ENCODE measurements at regions not wholly inside any gene's neighbourhood (a gene's known extent, or its start where the extent isn't known, plus 50 kb on each side); places are given as distances from the start of the nearest gene placed in this dataset.
"Not testable (repeated sequence)": the region's sequence is repeated elsewhere in the genome, so short reads cannot be mapped to it uniquely, and the experiment has no call there.

DNA sequence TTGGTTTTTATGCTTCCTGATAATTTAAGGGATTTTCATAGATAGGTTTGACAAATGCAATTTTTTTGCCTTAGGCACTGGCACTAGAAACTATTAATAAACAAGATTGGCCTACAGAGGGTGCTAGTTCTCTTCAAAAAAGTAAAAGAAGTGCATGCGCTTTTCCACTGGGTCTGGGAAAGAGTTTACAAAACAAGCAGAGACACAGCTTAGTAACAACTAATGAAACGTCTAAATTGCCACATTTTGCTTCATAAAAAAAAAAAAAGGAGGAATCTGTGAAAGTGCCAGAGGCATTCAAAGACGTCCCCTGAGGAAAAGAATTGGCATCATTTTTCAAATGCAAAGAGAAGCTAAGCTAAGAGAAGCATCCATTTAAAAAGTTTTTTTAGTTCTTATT, 58.3 kb upstream of the EEA1 start:
- DNase-seq (ENCODE audit: low read depth, low spot score): peak; percentile 82

DNA sequence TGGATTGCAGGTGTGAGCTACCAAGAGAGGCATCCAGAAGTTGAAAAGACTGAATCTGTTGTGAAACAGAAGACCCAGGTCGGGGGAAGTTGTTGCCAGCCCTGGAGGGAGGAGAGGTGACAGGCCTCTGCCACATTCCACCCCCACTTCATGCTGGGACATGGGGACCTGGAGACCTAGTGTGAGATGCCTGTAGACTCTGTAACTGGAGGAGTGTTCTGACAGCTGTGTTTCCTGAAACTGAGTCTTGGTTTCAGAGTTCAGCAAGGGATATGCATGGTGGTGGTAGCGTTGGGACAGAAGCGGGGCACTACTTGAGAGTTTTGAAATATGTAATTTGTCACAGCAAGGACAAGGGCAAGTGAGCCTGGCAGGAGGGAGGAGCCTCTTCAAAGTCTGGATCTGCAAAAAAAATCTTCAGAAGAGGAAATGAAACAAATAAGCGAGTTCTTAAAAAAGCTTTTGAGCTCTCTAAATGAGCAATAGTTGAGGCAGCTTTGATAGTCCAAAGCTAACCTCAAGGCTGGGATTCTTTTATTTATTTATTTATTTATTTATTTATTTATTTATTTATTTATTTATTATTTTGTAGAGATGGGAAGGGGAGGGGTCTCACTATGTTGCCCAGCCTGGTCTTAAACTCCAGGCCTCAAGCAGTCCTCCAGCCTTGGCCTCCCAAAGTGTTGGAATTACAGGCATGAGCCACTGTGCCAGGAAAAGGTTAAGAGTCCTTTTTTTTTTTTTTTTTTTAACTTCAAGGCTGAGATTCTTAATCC, 58.9 kb upstream of the EEA1 start:
- no peak for DNase-seq (ENCODE audit: low read depth, low spot score)

DNA sequence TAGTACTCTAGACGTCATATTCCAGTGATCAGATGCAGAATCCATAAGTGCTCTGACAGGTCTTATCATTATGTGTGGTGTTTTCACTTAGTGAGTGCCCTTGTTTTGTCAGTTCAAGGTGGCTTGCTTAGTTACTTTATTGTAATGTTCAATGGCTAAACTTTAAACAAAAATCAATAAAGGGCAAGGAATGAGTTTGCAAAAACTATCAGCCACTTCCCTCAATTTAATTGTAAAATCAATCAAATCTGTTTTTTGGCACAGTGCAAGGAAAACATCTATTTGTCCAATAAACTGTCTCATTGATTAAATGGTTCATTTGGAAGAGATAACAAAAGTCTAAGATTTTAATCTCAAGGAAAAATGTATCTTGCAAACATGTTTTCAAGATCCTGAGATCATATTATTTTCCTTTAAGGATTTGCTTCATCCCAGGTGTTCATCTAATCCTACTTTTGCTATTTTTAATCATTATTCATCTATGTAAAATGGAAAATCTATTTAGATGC, 59.6 kb upstream of the EEA1 start:
- DNase-seq (ENCODE audit: low read depth, low spot score): no peak

DNA sequence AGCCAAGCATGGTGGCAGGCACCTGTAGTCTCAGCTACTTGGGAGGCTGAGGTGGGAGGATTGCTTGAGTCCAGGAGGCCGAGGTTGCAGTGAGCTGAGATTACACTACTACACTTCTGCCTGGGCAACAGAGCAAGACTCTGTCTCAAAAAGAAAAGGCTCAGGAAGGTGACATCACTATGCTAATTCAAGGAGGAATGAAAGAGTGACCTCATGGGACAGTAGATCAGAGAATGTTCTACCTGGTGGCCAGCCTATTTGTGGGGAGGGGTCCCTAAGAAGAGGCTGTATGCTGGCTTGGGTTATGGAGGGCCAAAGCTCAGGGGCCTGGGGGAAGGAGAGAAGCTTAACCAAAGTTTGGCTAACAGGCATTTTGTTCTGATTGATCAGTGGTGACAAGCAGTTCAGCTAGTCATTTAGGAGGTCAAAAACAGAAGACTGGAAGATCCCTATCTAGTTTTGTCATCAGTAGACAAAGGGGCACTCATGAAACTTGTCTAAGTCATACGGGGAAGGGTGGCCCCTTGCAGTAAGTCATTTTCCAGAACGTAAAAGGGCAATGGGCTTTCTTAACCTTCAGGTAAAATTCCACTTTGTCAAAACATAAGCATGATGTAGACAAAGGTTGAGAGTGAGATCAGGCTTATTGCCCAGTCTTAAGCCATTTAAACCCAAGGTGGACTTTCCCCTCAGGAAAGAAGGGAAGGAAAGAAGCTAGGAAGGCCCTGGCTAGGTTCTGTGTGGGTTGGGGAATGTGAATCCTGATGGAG, 60.8 kb upstream of the EEA1 start:
- no peak for DNase-seq (ENCODE audit: low read depth, low spot score)

DNA sequence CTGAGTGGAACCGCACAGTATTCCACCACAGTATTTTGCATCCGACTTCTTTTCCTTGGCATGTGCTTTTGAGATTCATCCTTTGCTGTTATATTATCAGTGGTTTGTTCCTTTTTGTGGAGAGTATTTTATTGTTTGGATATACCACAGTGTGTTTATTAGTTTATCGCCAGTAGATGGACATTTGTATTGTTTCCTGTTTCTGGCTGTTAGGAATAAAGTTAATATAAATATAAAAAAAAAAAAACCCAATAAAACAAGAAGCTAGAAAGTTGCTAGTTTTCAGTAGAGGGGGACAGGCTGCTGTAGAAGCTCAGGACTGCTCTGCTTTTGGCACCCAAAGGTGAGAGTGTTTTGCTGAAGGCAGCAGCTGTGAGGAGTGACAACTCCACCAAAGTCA, 62.0 kb upstream of the EEA1 start:
- DNase-seq (ENCODE audit: low read depth, low spot score): no peak

DNA sequence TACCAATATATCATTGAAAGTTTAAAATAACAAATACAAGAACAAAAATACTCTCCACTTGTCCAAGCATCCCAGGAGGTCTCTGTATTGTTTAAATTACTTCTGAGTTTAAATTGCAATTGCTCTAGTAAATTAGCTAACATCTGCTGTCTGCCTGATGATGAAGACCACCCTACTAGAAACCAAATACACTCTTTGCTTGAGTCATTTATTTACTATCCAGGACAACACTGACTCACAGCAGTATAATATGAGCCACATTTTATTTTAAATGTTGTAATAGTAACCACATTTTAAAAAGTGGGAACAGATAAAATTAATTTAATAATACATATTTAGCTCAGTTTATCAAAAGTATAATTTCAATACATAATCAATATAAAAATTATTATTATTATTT, 62.9 kb upstream of the EEA1 start:
- DNase-seq (ENCODE audit: low read depth, low spot score): no peak

DNA sequence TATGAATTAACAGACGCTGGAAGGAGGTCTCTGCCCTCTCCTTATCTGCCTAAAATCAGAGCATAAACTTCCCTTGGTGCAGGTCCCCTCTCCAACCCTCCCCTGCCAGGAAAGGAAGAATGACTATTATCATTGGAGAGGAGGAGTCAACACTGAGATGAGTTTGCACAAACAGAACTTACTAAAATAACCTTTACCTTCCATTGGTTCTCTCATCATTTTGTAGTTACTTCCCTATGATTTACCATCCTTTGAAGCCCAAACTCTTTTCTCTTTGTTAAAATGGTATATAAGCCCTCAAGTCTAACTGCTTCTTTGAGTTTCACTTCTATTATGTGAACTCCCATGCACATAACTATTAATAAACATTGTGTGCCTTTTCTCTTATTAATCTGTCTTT, 64.2 kb upstream of the EEA1 start:
- DNase-seq (ENCODE audit: low read depth, low spot score): no peak

DNA sequence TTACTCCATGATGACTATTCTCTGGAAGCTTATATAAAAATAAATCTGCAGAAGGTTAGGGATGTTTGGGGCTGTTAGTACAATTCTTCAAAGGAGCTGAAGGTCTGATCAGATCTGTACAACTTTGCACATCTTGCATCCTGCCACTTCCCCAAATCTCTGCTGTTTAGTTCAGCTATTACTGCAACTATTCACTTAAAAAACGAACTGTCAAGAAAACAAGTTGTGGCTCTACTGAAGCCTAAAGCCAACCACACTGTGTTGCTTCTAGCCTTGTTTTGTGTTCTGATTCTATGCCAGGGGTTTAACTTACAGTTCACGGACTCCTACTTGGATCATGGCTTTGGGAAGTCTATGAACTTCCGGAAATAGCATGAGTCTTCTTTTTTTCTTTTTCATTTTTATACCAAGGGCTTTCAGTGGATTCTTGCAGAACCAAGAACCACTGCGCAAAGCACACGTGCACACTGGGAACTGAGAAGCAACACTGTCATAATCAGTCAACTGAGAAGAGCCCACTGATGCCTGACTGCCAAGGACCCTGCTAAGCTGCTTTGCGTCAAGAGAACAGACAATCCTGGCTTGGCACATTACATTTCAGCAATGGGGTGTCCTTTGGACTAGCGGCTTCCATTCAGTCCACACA, 66.3 kb upstream of the EEA1 start:
- no peak for DNase-seq (ENCODE audit: low read depth, low spot score)

DNA sequence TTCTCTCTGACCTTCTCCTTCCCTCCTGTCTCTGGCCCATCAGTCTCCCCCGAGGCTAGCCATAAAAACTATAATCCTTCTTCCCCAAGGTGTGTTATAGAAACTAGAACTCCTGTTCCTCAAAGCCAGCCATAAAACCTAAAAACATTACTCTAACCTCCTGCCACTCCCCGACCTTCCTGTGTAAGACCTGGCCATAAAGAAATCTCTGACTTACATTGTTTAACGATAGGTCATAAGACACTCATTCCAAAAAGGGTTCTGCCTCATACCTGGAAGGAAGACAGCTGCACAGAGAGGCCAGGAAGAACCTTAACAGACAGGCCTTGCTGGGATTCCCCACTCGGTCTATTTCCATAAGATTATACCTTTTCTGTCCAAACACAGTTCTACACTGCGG, 70.9 kb upstream of the EEA1 start:
- DNase-seq (ENCODE audit: low read depth, low spot score): no peak

DNA sequence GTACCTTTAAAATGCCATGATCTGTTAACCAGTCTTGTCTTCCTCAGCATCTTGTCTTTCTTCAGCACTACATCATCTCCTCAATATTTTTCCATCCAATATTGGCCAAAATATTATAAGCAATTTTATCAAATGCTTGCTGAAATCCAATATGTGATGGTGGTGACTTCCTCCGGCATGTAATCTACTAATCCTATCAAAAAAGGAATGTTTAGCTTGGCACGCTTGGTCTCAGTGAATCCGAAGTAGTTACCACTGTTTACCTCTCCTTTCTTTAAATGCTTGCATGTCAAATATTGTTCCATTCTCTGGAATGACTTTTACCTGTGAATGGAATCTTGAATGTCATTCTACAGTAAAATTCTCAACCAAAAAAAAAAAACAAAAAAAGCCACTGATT, 72.3 kb upstream of the EEA1 start:
- DNase-seq (ENCODE audit: low read depth, low spot score): peak; percentile 15

DNA sequence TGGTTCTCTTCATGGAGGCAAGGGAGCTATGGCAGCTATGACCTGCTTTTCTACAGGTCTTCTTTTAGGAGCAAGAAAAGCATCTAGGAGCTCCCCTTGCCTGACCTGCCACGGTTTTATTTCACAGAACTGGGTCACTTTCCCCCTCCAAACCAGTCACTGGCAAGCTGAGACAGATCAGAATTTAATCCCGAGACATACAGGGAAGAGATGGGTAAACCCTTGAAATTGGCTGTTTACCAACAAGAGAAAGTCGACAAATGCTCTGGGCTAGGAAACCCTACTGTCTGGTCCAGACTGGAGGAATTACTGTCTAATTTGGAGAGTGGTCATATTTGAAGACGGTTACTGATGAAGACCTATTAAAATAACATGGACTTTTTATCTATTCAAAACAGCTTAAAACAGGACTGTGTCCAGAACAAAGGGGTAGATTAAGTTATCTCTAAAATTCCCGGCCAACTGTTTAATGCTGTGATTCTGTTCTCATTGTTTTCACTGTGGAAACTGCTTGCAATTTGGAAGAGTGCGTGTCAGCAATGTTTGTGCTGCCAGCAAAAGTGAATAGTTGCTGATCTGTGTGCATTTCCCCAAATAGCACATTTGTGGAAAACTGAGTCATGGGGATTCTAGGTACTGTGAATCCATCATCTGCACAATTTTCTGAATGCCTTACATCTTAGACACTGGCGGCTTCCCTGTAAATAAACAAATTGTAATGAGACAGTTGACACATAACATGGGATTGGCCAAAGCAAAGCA, 73.4 kb upstream of the EEA1 start:
- peak; percentile 93 for DNase-seq (ENCODE audit: low read depth, low spot score)

DNA sequence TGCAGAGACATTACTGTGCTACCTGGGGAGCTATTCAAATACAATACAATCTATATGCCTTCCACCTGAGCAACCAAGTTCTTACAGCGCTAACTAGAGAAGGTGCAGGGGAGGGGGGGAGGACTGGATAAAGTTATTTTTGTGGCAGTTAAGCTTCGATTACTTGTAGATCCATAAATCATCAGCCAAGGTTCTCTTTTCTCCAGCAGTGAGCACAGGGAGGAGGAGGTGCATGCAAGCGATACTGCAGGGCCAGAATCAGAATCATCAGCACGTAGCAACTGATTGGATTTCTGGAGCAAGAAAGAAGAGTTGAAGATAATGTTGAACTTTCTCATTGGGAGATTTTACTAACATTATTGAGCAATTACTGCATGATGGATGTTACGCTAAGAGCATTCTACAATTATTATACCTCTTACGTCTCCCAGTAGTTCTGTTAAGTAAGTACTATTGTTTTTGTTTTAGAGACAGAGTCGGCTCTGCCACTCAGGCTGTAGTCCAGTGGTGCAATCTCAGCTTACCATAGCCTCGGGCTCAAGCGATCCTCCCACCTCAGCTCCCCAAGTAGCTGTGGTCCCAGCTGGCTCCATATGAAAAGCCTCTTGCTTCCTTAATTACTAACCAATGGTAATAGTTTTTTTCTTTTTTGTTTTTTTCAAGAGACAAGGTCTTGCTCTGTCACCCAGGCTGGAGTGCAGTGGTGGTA, 74.6 kb upstream of the EEA1 start:
- DNase-seq (ENCODE audit: low read depth, low spot score): no peak

DNA sequence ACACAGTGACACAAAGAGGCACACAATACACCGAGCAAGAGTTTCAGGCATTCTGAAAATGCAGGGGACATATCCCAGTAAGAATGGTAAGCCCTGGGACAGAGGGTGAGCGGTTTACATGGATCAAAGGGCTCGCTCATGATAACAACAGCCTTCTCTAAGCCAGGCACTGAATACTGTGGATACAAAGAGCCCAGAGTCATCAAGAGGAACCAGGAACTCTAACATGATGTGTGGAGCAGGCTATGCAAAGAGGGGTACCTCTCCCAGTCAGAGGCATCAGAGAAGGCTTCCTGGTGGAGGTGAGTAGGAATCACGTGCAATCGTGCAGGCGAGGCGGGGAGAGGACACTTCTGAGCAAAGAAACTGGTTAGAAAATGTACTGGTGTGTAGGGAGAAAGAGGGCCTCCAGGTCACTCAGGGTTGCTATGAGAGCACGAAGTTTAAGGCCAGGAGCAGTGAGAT, 76.9 kb upstream of the EEA1 start:
- DNase-seq (ENCODE audit: low read depth, low spot score): no peak

DNA sequence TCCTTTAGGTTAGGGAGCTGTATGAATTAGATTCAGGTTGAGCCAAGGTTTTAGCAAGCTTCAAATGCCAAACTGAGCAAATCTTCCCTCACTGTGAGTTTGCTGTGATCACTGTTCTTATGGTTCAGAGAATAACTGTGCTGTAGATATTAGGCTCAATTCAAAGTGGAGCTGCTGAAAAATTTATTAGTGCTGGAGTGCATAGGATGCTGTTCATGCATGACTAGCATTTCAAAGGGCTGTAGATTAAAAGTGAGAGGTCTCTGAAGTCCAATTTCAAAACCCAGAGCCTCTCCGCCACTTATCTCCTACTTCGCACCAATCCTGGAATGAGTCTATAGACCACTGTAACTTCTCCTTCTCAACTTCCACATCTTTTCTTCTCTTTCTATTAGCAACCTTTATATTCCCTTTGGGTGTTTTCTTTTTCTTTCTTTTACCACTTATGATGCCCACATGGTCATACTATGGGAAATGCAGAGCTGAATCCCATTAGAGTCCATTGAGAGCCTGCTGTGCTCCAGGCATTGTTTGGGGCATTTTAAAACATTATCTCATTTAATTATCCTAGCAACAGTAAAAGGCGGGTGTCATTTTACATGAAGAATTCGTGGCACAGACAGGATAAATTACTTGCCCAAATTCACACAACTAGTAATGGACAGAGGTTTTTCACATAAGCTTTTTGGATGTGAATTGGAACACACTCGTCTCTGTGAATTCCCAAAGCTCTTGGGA, 77.5 kb upstream of the EEA1 start:
- no peak for DNase-seq (ENCODE audit: low read depth, low spot score)

DNA sequence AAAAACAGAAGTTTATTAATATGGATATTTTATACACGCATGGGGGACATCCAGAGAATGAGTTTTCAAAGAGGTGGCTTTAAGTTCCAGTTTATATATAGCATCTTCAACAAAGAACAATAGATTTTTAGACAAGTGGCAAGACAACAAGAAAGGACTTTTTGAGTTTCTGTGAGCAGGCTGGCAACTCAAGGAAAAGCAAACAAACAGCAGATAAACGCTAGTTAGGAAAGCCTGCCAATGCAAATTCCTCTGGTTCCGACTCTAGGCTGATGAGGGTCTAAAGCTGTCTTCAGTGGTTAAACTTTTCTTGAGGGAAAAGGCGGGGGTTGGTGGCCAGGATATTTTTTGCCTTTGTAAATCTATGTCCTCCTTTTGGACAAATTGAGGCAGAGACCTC, 78.4 kb upstream of the EEA1 start:
- DNase-seq (ENCODE audit: low read depth, low spot score): peak; percentile 59

DNA sequence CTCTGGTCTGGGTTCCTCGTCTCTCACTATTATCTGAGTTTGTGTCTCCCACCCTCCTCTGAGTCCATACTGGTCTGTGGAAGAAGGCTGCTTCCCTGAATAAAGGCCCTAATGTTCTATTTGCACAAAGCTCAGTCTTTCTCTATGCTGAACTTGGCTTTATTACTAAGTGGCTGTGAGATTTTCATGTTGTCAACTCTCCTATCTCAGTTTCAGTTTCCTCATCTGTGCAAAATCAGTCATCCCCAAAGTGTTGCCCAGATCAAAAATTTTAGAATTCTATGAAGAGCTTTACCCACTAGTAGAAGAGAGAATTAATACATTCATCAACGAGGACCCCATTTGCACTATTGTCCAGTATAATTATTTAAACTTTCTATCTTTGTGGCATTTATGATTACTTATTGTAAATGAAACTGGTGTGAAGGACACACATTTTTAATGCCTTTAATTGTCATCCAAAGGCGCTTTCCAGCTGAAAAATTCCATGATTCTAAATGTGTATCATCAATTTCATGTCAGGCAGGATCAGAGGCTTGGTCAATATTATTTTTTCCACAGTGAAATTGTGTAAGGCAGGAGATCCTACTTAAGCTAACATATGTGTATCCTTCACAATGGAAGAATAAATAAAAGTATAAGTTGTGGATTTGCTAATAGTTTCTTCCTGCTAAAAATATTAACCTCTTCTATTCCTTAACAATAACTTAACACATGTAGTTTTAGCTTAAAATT, 79.1 kb upstream of the EEA1 start:
- DNase-seq (ENCODE audit: low read depth, low spot score): no peak

DNA sequence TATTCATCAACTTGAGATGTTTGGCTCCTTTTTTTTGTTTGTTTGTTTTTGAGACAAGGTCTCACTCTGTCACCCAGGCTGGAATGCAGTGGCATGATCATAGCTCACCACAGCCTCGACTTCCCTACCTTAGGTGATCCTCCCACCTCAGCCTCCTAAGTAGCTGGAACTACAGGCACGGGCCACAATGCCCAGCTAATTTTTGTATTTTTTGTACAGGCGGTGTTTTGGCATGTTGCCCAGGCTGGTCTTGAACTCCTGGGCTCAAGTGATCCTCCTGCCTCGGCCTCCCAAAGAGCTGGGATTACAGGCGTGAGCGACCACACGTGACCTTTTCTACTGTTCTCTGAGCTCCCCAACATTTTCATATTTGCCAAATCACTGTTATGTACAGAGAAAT, 79.8 kb upstream of the EEA1 start:
- not testable (repeated sequence) for DNase-seq (ENCODE audit: low read depth, low spot score)

DNA sequence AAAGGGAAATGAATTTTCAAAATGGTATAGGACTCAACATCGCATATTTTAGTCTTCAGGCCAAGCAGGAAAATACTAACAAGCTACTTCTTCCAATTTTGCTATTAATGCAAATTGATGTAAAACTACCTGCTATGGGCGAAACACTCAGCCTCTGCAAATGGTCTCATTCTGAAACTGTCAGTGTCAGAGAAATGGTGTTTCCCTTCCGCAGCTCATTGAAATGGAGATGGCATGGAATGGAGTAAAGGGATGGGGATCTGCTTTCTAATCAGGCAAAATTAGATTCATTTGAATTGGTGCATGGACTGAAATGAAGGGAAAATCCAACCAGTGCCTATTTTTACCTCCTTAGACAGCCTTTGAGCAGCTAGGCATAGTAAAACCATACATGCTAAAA, 80.4 kb upstream of the EEA1 start:
- DNase-seq (ENCODE audit: low read depth, low spot score): no peak

DNA sequence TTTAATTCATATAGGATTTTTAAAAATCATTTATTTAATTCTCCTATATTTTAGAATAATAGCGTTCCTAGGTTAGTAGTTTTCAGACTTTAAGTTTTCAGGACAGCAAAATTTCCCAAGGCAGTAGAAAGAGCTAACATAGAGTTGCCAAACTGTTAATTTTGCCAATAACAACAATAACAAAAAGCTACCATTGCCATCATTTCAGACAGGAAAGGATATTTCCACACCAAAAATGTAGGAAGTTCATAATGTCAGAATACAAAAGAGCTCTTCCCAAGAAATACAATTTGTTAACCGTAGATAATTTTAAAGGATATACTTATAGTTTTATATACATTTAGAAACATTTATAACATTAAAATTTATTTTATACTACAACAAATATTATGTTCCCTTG, 81.4 kb upstream of the EEA1 start:
- no peak for DNase-seq (ENCODE audit: low read depth, low spot score)

DNA sequence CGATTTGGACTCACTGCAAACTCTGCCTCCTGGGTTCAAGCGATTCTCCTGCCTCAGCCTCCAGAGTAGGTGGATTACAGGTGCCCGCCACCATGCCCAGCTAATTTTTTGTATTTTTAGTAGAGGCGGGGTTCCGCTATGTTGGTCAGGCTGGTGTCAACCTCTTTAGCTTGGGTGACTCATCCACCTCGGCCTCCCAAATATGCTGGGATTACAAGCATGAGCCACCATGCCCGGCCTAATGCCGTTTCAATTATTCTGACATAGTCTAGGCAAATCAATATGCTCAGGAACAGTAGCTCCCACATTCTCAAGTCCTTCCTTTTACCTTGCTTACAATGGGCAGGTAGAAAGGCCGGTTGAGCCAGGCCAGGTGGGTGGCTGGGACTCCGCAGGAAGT, 82.0 kb upstream of the EEA1 start:
- DNase-seq (ENCODE audit: low read depth, low spot score): peak; percentile 56
